NB4 (cell line): ENCODE measurements at regions not wholly inside any gene's neighbourhood (a gene's known extent, or its start where the extent isn't known, plus 50 kb on each side); places are given as distances from the start of the nearest gene placed in this dataset.

Source experiments
- MAX ChIP-seq: IDR thresholded peaks from 2 replicates; pipeline ENCODE4 v1.6.1; 2011; ENCODE audit warnings: low read depth, low read length
- MYC ChIP-seq: IDR thresholded peaks from 2 replicates; pipeline ENCODE4 v1.6.1; 2011; ENCODE audit warnings: low read depth, low read length
- POLR2A ChIP-seq: IDR thresholded peaks from 2 replicates; pipeline ENCODE4 v1.6.1; 2011; ENCODE audit warnings: mild to moderate bottlenecking; ENCODE audit not compliant: insufficient read length; ENCODE audit errors: extremely low read depth
- TF ChIP-seq, protein P1 (sequence below): IDR thresholded peaks from one replicate; pipeline ENCODE4 v1.5.1; 2012; ENCODE audit warnings: low read depth, low read length

DNA sequence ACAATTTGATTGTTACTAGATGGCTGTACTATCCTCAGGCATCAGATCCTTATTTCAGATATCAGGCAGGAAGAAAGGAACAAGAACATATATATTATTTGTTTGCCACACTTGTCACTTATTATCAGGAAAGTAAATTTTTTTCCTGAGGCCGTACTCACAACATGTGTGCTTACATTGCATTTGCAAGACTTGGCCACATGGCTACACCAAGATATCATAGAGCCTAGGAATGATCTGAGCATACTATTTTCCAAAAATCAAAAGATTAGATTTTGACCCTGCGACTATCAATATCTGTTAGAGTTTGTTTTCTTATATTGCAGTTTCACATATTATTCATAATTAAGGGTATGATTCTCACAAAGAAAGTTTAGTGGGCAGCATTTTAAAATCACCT lies 426.2 kb upstream of the BCHE start:
- TF ChIP-seq, protein P1, sequence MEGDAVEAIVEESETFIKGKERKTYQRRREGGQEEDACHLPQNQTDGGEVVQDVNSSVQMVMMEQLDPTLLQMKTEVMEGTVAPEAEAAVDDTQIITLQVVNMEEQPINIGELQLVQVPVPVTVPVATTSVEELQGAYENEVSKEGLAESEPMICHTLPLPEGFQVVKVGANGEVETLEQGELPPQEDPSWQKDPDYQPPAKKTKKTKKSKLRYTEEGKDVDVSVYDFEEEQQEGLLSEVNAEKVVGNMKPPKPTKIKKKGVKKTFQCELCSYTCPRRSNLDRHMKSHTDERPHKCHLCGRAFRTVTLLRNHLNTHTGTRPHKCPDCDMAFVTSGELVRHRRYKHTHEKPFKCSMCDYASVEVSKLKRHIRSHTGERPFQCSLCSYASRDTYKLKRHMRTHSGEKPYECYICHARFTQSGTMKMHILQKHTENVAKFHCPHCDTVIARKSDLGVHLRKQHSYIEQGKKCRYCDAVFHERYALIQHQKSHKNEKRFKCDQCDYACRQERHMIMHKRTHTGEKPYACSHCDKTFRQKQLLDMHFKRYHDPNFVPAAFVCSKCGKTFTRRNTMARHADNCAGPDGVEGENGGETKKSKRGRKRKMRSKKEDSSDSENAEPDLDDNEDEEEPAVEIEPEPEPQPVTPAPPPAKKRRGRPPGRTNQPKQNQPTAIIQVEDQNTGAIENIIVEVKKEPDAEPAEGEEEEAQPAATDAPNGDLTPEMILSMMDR = no peak
- TF ChIP-seq POLR2A = no peak
- no peak for TF ChIP-seq MYC
- 0 out of 2 replicates have a peak, but pooled peaks have one; percentile 9 for TF ChIP-seq MAX
